HL-60 (cell line): ENCODE measurements at regions not wholly inside any gene's neighbourhood (a gene's known extent, or its start where the extent isn't known, plus 50 kb on each side); places are given as distances from the start of the nearest gene placed in this dataset.

ENCODE experiments used
- DNase-seq, 2 experiments: peaks; one replicate each; pipeline ENCODE4 v3.0.0-alpha.2; 2010 to 2020; ENCODE audit warnings: low read depth in 1 of 2, low spot score in 1 of 2
- H3K27ac ChIP-seq: fragments of 250-450 bp; sonication (Bioruptor Pico); replicated peaks from 2 replicates; pipeline ENCODE4 v1.5.1; 2020; ENCODE audit warnings: mild to moderate bottlenecking, moderate library complexity
- H3K27me3 ChIP-seq: fragments of 250-450 bp; sonication (Bioruptor Pico); 2 replicates; pipeline ENCODE4 v1.5.1; 2021; ENCODE audit warnings: mild to moderate bottlenecking, moderate library complexity; ENCODE audit not compliant: insufficient read depth, poor library complexity, severe bottlenecking
- H3K4me3 ChIP-seq: replicated peaks from 2 replicates; pipeline ENCODE4 v1.5.1; 2011; ENCODE audit warnings: mild to moderate bottlenecking, control low read depth, low read length; ENCODE audit not compliant: insufficient read depth
- CTCF ChIP-seq: IDR thresholded peaks from one replicate; pipeline ENCODE4 v1.5.1; 2011; ENCODE audit warnings: low read length, control low read depth, inconsistent platforms; ENCODE audit not compliant: insufficient read depth
- GABPA ChIP-seq: IDR thresholded peaks from 2 replicates; pipeline ENCODE4 v1.6.1; 2012; ENCODE audit warnings: low read depth
- POLR2AphosphoS5 ChIP-seq: IDR thresholded peaks from 2 replicates; pipeline ENCODE4 v1.6.1; 2012; ENCODE audit warnings: low read depth
- SPI1 ChIP-seq: IDR thresholded peaks from 2 replicates; pipeline ENCODE4 v1.6.1; 2012; ENCODE audit warnings: low read depth, mild to moderate bottlenecking, borderline replicate concordance
- TF ChIP-seq, protein P1 (sequence below): IDR thresholded peaks from 2 replicates; pipeline ENCODE4 v1.6.1; 2012; ENCODE audit warnings: low read depth; ENCODE audit not compliant: insufficient replicate concordance

DNA sequence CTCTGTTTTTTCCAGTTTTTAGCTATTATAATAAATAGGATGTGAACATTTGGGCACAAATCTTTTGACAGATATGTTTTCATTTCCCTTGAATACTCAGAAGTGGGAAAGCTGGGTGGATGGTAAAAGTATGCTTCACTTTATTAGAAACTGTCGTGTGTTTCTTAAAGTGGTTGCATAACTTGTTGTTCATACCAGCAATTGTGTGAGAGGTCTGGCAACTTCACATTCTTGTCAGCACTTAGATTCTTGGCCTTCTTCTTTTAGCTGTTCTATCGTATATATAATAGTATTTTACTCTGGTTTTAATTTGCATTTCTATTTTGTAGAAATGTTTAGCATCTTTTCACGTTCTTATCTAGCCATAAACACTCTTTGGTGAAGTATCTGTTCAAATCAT lies 894.4 kb downstream of the KCNMA1 start:
- DNase-seq: no peak
- no peak for TF ChIP-seq GABPA
- no peak for TF ChIP-seq POLR2AphosphoS5
- TF ChIP-seq SPI1: no peak
- TF ChIP-seq, protein P1, sequence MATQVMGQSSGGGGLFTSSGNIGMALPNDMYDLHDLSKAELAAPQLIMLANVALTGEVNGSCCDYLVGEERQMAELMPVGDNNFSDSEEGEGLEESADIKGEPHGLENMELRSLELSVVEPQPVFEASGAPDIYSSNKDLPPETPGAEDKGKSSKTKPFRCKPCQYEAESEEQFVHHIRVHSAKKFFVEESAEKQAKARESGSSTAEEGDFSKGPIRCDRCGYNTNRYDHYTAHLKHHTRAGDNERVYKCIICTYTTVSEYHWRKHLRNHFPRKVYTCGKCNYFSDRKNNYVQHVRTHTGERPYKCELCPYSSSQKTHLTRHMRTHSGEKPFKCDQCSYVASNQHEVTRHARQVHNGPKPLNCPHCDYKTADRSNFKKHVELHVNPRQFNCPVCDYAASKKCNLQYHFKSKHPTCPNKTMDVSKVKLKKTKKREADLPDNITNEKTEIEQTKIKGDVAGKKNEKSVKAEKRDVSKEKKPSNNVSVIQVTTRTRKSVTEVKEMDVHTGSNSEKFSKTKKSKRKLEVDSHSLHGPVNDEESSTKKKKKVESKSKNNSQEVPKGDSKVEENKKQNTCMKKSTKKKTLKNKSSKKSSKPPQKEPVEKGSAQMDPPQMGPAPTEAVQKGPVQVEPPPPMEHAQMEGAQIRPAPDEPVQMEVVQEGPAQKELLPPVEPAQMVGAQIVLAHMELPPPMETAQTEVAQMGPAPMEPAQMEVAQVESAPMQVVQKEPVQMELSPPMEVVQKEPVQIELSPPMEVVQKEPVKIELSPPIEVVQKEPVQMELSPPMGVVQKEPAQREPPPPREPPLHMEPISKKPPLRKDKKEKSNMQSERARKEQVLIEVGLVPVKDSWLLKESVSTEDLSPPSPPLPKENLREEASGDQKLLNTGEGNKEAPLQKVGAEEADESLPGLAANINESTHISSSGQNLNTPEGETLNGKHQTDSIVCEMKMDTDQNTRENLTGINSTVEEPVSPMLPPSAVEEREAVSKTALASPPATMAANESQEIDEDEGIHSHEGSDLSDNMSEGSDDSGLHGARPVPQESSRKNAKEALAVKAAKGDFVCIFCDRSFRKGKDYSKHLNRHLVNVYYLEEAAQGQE: no peak
- TF ChIP-seq CTCF: no peak
- H3K4me3 ChIP-seq: no peak overlapping the region

GRCh38 chr10:76740514-76740913 lies 897.1 kb downstream of the KCNMA1 start:
- no peak overlapping the region for H3K27ac ChIP-seq
- no peak overlapping the region for H3K4me3 ChIP-seq
- TF ChIP-seq, protein P1: no peak
- no peak for TF ChIP-seq GABPA
- DNase-seq: no peak
- H3K27me3 ChIP-seq: no peaks in the 10 kb centered on the region

More for the DNA sequence above, 894.4 kb downstream of the KCNMA1 start:
- Histone ChIP-seq H3K27ac (no peak overlapping the region), H3K27me3 (no peaks in the 10 kb centered on the region)

DNA sequence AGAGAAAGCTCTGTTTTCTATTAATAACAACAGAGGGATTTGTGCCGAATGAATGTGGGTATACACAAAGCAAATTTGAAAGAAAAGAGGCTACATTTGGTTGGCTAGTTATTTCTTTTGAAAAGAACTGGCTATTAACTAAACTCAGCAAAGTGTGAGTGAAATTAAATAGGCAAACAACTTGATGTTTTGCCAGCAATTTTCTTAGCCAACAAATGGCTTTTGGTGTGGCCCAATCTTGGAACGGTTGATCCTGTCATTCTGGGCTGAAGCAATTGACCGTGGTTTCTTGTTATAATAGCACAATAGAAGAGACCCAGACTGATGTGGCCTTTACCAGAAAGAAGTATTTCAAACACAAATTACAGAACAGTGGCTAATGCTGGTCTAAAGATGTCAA lies 898.6 kb downstream of the KCNMA1 start:
- H3K27ac ChIP-seq: no peak overlapping the region
- H3K27me3 ChIP-seq: no peaks in the 10 kb centered on the region
- TF ChIP-seq GABPA (no peak), SPI1 (no peak), POLR2AphosphoS5 (no peak), CTCF (no peak)
- TF ChIP-seq, protein P1: no peak
- no peak for DNase-seq
- no peak overlapping the region for H3K4me3 ChIP-seq
